IMR-90 (cell line): ENCODE measurements at regions not wholly inside any gene's neighbourhood (a gene's known extent, or its start where the extent isn't known, plus 50 kb on each side); places are given as distances from the start of the nearest gene placed in this dataset.

Experiments
- ATAC-seq: fragments of 200-7000 bp; cut with Tn5 transposase; 2 replicates; pipeline ENCODE4 v1.9.1; 2020; ENCODE audit warnings: low read depth, mild to moderate bottlenecking, moderate library complexity
- BruUV-seq: library from RNA; stranded (reverse); fragments of 400-500 nt; replicated peaks from 2 replicates; lab custom pipeline; 2021; lab: Mats Ljungman, UMichigan
- CTCF ChIA-PET: fragments of 300-600 bp; formaldehyde crosslinking; extraction: SDS; loops from one replicate; lab custom pipeline; 2021; ENCODE audit warnings: antibody characterized with exemption; lab: Yijun Ruan, JAX
- POLR2A ChIA-PET: fragments of 300-600 bp; sonication (Branson Sonifier 250); formaldehyde crosslinking; loops from one replicate; lab custom pipeline; 2022; ENCODE audit warnings: antibody characterized with exemption; ENCODE audit not compliant: unreplicated experiment; lab: Charles Lee
- DNase-seq: peaks from one replicate; pipeline ENCODE4 v3.0.0; 2013
- H2AFZ ChIP-seq: replicated peaks from 2 replicates; pipeline ENCODE3; 2013; ENCODE audit warnings: low read length, mild to moderate bottlenecking; ENCODE audit not compliant: poor library complexity
- H2AK5ac ChIP-seq: 2 replicates; pipeline ENCODE4 v1.6.1; 2013; ENCODE audit warnings: low read depth, low read length, inconsistent platforms
- H2AK9ac ChIP-seq: replicated peaks from 2 replicates; pipeline ENCODE3; 2013; ENCODE audit warnings: mild to moderate bottlenecking, low read depth, low read length, moderate library complexity; ENCODE audit not compliant: poor library complexity
- H2BK120ac ChIP-seq: 2 replicates; pipeline ENCODE4 v1.6.1; 2013; ENCODE audit warnings: low read depth, low read length, inconsistent platforms
- H2BK15ac ChIP-seq: 3 replicates; pipeline ENCODE4 v1.6.1; 2013; ENCODE audit warnings: low read depth, low read length, inconsistent platforms
- H2BK20ac ChIP-seq: 2 replicates; pipeline ENCODE4 v1.6.1; 2013; ENCODE audit warnings: low read depth, mild to moderate bottlenecking, inconsistent platforms, low read length, moderate library complexity
- H2BK5ac ChIP-seq: 2 replicates; pipeline ENCODE4 v1.6.1; 2013; ENCODE audit warnings: mild to moderate bottlenecking, low read depth, low read length, inconsistent platforms; ENCODE audit not compliant: poor library complexity, severe bottlenecking
- H3K14ac ChIP-seq: replicated peaks from 2 replicates; pipeline ENCODE4 v1.6.1; 2013; ENCODE audit warnings: low read depth, low read length, inconsistent platforms
- H3K18ac ChIP-seq: 2 replicates; pipeline ENCODE4 v1.6.1; 2013; ENCODE audit warnings: low read depth, low read length, control low read depth
- H3K23ac ChIP-seq: 2 replicates; pipeline ENCODE4 v1.6.1; 2013; ENCODE audit warnings: low read depth, low read length, inconsistent platforms
- H3K27ac ChIP-seq: 2 replicates; pipeline ENCODE4 v1.5.1; 2013; ENCODE audit warnings: mild to moderate bottlenecking, control low read depth, low read length; ENCODE audit not compliant: insufficient read depth
- H3K27me3 ChIP-seq: 2 replicates; pipeline ENCODE4 v1.6.1; 2013; ENCODE audit warnings: low read length; ENCODE audit not compliant: control insufficient read depth, insufficient read depth
- H3K36me3 ChIP-seq: 2 replicates; pipeline ENCODE4 v1.6.1; 2013; ENCODE audit warnings: low read length, mixed read lengths; ENCODE audit not compliant: control insufficient read depth, insufficient read depth
- H3K4ac ChIP-seq: 2 replicates; pipeline ENCODE4 v1.6.1; 2013; ENCODE audit warnings: low read depth, low read length, inconsistent platforms
- H3K4me1 ChIP-seq: 2 replicates; pipeline ENCODE4 v1.6.1; 2013; ENCODE audit warnings: low read length, mixed read lengths; ENCODE audit not compliant: control insufficient read depth, insufficient read depth
- H3K4me2 ChIP-seq: 2 replicates; pipeline ENCODE4 v1.6.1; 2013; ENCODE audit warnings: low read depth, mild to moderate bottlenecking, control low read depth, low read length, moderate library complexity
- H3K4me3 ChIP-seq: 2 replicates; pipeline ENCODE4 v1.5.1; 2013; ENCODE audit warnings: low read depth, mild to moderate bottlenecking, control low read depth, low read length, moderate library complexity; ENCODE audit not compliant: insufficient read depth
- H3K56ac ChIP-seq: 2 replicates; pipeline ENCODE4 v1.6.1; 2013; ENCODE audit warnings: low read length, inconsistent platforms; ENCODE audit not compliant: insufficient read depth; ENCODE audit errors: extremely low read depth
- H3K79me1 ChIP-seq, 2 experiments: 2 replicates each; pipeline ENCODE4 v1.6.1; 2013; ENCODE audit warnings: low read length in 2 of 2, inconsistent platforms in 1 of 2, low read depth in 1 of 2
- H3K9ac ChIP-seq: 2 replicates; pipeline ENCODE4 v1.6.1; 2013; ENCODE audit warnings: low read depth, low read length, control low read depth
- H3K9me1 ChIP-seq: 2 replicates; pipeline ENCODE4 v1.6.1; 2013; ENCODE audit warnings: low read length, inconsistent platforms; ENCODE audit not compliant: insufficient read depth
- H3K9me3 ChIP-seq: 2 replicates; pipeline ENCODE4 v1.6.1; 2013; ENCODE audit warnings: low read length; ENCODE audit not compliant: control insufficient read depth, insufficient read depth
- H4K20me1 ChIP-seq: 2 replicates; pipeline ENCODE4 v1.6.1; 2013; ENCODE audit warnings: low read length, inconsistent platforms; ENCODE audit not compliant: insufficient read depth
- H4K5ac ChIP-seq: 2 replicates; pipeline ENCODE4 v1.6.1; 2013; ENCODE audit warnings: mild to moderate bottlenecking, low read depth, low read length, control low read depth
- H4K8ac ChIP-seq, 2 experiments: 2 replicates each; pipeline ENCODE4 v1.6.1; 2013; ENCODE audit warnings: low read depth in 2 of 2, low read length in 2 of 2, control low read depth in 1 of 2, inconsistent platforms in 1 of 2
- H4K91ac ChIP-seq: 2 replicates; pipeline ENCODE4 v1.6.1; 2013; ENCODE audit warnings: low read depth, low read length, inconsistent platforms; ENCODE audit not compliant: insufficient read depth
- BHLHE40 ChIP-seq: fragments of 150-350 bp; IDR thresholded peaks from 2 replicates; pipeline ENCODE4 v1.6.1; 2016; ENCODE audit warnings: mild to moderate bottlenecking, low read depth, low read length
- CEBPB ChIP-seq: IDR thresholded peaks from 2 replicates; pipeline ENCODE4 v1.6.1; 2012; ENCODE audit warnings: low read depth, low read length, improper control_type of control experiment
- CHD1 ChIP-seq: IDR thresholded peaks from 2 replicates; pipeline ENCODE4 v1.6.1; 2012; ENCODE audit warnings: low read depth, low read length, improper control_type of control experiment
- CTCF ChIP-seq: conservative IDR thresholded peaks from 2 replicates; pipeline ENCODE4 v1.5.1; 2012; ENCODE audit warnings: mild to moderate bottlenecking, low read depth, low read length, improper control_type of control experiment
- FOS ChIP-seq: fragments of 150-350 bp; IDR thresholded peaks from 2 replicates; pipeline ENCODE4 v1.6.1; 2016; ENCODE audit warnings: low read depth, low read length
- MAFK ChIP-seq: IDR thresholded peaks from 2 replicates; pipeline ENCODE4 v1.6.1; 2012; ENCODE audit warnings: low read depth, low read length, improper control_type of control experiment
- MAZ ChIP-seq: IDR thresholded peaks from 2 replicates; pipeline ENCODE4 v1.6.1; 2012; ENCODE audit warnings: low read depth, mild to moderate bottlenecking, low read length, improper control_type of control experiment, moderate library complexity, borderline replicate concordance
- MXI1 ChIP-seq: IDR thresholded peaks from 2 replicates; pipeline ENCODE4 v1.6.1; 2012; ENCODE audit warnings: low read depth, mild to moderate bottlenecking, low read length, moderate library complexity, borderline replicate concordance
- NFE2L2 ChIP-seq: fragments of 150-350 bp; IDR thresholded peaks from 2 replicates; pipeline ENCODE4 v1.6.1; 2016; ENCODE audit warnings: low read depth, mild to moderate bottlenecking, low read length
- POLR2A ChIP-seq: IDR thresholded peaks from 2 replicates; pipeline ENCODE4 v1.6.1; 2012; ENCODE audit warnings: mild to moderate bottlenecking, low read depth, low read length
- RAD21 ChIP-seq: IDR thresholded peaks from 2 replicates; pipeline ENCODE4 v1.6.1; 2012; ENCODE audit warnings: low read length, improper control_type of control experiment
- RCOR1 ChIP-seq: IDR thresholded peaks from 2 replicates; pipeline ENCODE4 v1.6.1; 2012; ENCODE audit warnings: mild to moderate bottlenecking, low read length, improper control_type of control experiment; ENCODE audit not compliant: insufficient replicate concordance
- RFX5 ChIP-seq: IDR thresholded peaks from 2 replicates; pipeline ENCODE4 v1.8.0; 2012; ENCODE audit warnings: low read depth, mild to moderate bottlenecking, low read length, moderate library complexity
- SMC3 ChIP-seq: fragments of 150-350 bp; IDR thresholded peaks from 2 replicates; pipeline ENCODE4 v1.6.1; 2016; ENCODE audit warnings: low read depth, mild to moderate bottlenecking, antibody characterized with exemption, low read length, moderate library complexity
- WGBS, 2 experiments: methylation state at CpG; one replicate each; pipeline versions ENCODE4 v1.1.5 to v1.1.7; 2013; ENCODE audit warnings: missing lambda C conversion rate in 2 of 2; ENCODE audit not compliant: insufficient read length in 1 of 2; ENCODE audit errors: extremely low coverage in 2 of 2; 5-methylcytosine and 5-hydroxymethylcytosine counted together
- dilution Hi-C: fragments of 300-500 bp; cut with HindIII; formaldehyde crosslinking; loops from one replicate; pipeline ENCODE4 v1.14.3; 2018; ENCODE audit warnings: low sequenced_read_pairs; ENCODE audit not compliant: unreplicated experiment
- in situ Hi-C: fragments of 300-500 bp; cut with MboI; formaldehyde crosslinking; loops from 3 replicates; pipeline ENCODE4 v1.14.3; 2019; ENCODE audit warnings: low sequenced_read_pairs, inconsistent platforms, mixed read lengths
- intact Hi-C: fragments of 100-400 bp; cut with micrococcal nuclease; formaldehyde crosslinking; loops from 2 replicates; pipeline ENCODE4 v1.10.0; 2022
- TF ChIP-seq, protein P1 (sequence below): fragments of 150-350 bp; IDR thresholded peaks from 2 replicates; pipeline ENCODE4 v1.6.1; 2016; ENCODE audit warnings: low read depth, mild to moderate bottlenecking, low read length, moderate library complexity, borderline replicate concordance
- TF ChIP-seq, protein P2 (sequence below): fragments of 150-350 bp; IDR thresholded peaks from 2 replicates; pipeline ENCODE4 v1.6.1; 2017; ENCODE audit warnings: mild to moderate bottlenecking, antibody characterized with exemption, low read length, low read depth

GRCh38 chr4:127344071-127344470, 288.7 kb upstream of the INTU start:
- Histone ChIP-seq H3K9ac (no peak overlapping the region), H4K8ac (no peak overlapping the region), H2BK15ac (no peak overlapping the region), H3K56ac (no peak overlapping the region), H3K36me3 (no peaks in the 10 kb centered on the region), H3K4me3 (no peak overlapping the region), H3K27me3 (no peaks in the 10 kb centered on the region), H2BK5ac (no peak overlapping the region), H3K4ac (no peak overlapping the region), H3K9me3 (no peaks in the 10 kb centered on the region), H3K23ac (no peak overlapping the region), H3K27ac (no peak overlapping the region), H2AK5ac (no peak overlapping the region), H3K79me1 (no peaks in the 10 kb centered on the region), H2BK20ac (no peak overlapping the region), H2AFZ (no peak overlapping the region), H2BK120ac (no peak overlapping the region), H3K14ac (no peak overlapping the region), H3K4me2 (no peak overlapping the region), H4K20me1 (no peaks in the 10 kb centered on the region), H3K4me1 (no peaks in the 10 kb centered on the region), H3K9me1 (no peaks in the 10 kb centered on the region), H2AK9ac (no peak overlapping the region), H4K91ac (no peak overlapping the region), H4K5ac (no peak overlapping the region), H3K18ac (no peak overlapping the region)
- in situ Hi-C loops: no loop called here
- no TSS peak for BruUV-seq
- CTCF ChIA-PET: interaction anchor here (0.7 kb wide), 1 partner anchor 29 kb away, joined by 3 read pairs; no protein-coding TSS in a partner anchor
- dilution Hi-C loops: no loop called here
- WGBS, 2 experiments: no CpG with 5 or more reads among the region's 3 CpGs
- POLR2A ChIA-PET: no interaction called here
- TF ChIP-seq NFE2L2: no peak
- no peak for TF ChIP-seq SMC3
- TF ChIP-seq, protein P1, sequence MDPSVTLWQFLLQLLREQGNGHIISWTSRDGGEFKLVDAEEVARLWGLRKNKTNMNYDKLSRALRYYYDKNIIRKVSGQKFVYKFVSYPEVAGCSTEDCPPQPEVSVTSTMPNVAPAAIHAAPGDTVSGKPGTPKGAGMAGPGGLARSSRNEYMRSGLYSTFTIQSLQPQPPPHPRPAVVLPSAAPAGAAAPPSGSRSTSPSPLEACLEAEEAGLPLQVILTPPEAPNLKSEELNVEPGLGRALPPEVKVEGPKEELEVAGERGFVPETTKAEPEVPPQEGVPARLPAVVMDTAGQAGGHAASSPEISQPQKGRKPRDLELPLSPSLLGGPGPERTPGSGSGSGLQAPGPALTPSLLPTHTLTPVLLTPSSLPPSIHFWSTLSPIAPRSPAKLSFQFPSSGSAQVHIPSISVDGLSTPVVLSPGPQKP: no peak
- no peak for TF ChIP-seq CHD1
- TF ChIP-seq MXI1: no peak
- TF ChIP-seq POLR2A: no peak
- no peak for TF ChIP-seq FOS
- TF ChIP-seq MAZ: no peak
- no peak for TF ChIP-seq RAD21
- TF ChIP-seq BHLHE40: no peak
- TF ChIP-seq, protein P2, sequence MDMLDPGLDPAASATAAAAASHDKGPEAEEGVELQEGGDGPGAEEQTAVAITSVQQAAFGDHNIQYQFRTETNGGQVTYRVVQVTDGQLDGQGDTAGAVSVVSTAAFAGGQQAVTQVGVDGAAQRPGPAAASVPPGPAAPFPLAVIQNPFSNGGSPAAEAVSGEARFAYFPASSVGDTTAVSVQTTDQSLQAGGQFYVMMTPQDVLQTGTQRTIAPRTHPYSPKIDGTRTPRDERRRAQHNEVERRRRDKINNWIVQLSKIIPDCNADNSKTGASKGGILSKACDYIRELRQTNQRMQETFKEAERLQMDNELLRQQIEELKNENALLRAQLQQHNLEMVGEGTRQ: no peak
- TF ChIP-seq RCOR1: no peak
- no peak for TF ChIP-seq RFX5
- TF ChIP-seq CEBPB: no peak
- TF ChIP-seq MAFK: no peak
- no peak for TF ChIP-seq CTCF
- DNase-seq (no peak), ATAC-seq (no peak)
- intact Hi-C loops: no loop called here
